Hepatic stellate cell (primary cell): ENCODE measurements at regions not wholly inside any gene's neighbourhood (a gene's known extent, or its start where the extent isn't known, plus 50 kb on each side); places are given as distances from the start of the nearest gene placed in this dataset.
A peak's percentile ranks its signal among the peaks of the same experiment; 100 is the strongest.

Experiments
- DNase-seq: peaks from one replicate; pipeline ENCODE4 v3.0.0; 2011; ENCODE audit warnings: low spot score

- no peak for DNase-seq
Measured at GRCh38 chr17:77379065-77379428, 238.3 kb downstream of the SEC14L1 start.

GRCh38 chr17:77379832-77380231, 239.1 kb downstream of the SEC14L1 start:
- DNase-seq, result no peak

GRCh38 chr17:77380395-77381184, 239.8 kb downstream of the SEC14L1 start:
- no peak for DNase-seq

- DNase-seq, result no peak
Measured at GRCh38 chr17:77381185-77381700, 240.5 kb downstream of the SEC14L1 start.

- no peak for DNase-seq
Measured at GRCh38 chr17:77381731-77382130, 241.0 kb downstream of the SEC14L1 start.

- no peak for DNase-seq
Measured at GRCh38 chr17:77382356-77382911, 241.7 kb downstream of the SEC14L1 start.

GRCh38 chr17:77382966-77383612, 242.3 kb downstream of the SEC14L1 start:
- DNase-seq, result no peak

- DNase-seq, result no peak
Measured at GRCh38 chr17:77383613-77384608, 243.1 kb downstream of the SEC14L1 start.

GRCh38 chr17:77385750-77386501, 245.2 kb downstream of the SEC14L1 start:
- DNase-seq, result no peak

- DNase-seq, result no peak
Measured at GRCh38 chr17:77386502-77387192, 245.9 kb downstream of the SEC14L1 start.

- no peak for DNase-seq
Measured at GRCh38 chr17:77387891-77388290, 247.1 kb downstream of the SEC14L1 start.

GRCh38 chr17:77388384-77389306, 247.9 kb downstream of the SEC14L1 start:
- DNase-seq, result no peak

- no peak for DNase-seq
Measured at GRCh38 chr17:77390870-77391269, 250.1 kb downstream of the SEC14L1 start.

GRCh38 chr17:77391668-77392375, 251.1 kb downstream of the SEC14L1 start:
- DNase-seq, result peak; percentile 96

GRCh38 chr17:77392376-77393273, 251.9 kb downstream of the SEC14L1 start:
- no peak for DNase-seq

- no peak for DNase-seq
Measured at GRCh38 chr17:77393274-77393600, 252.5 kb downstream of the SEC14L1 start.

GRCh38 chr17:77393867-77394539, 253.2 kb downstream of the SEC14L1 start:
- no peak for DNase-seq
